PC-3 (cell line): ENCODE measurements at regions not wholly inside any gene's neighbourhood (a gene's known extent, or its start where the extent isn't known, plus 50 kb on each side); places are given as distances from the start of the nearest gene placed in this dataset.
"Not testable (repeated sequence)": the region's sequence is repeated elsewhere in the genome, so short reads cannot be mapped to it uniquely, and the experiment has no call there.

ENCODE experiments used
- ATAC-seq: fragments of 200-7000 bp; cut with Tn5 transposase; 2 replicates; pipeline ENCODE4 v1.9.1; 2020; ENCODE audit warnings: mild to moderate bottlenecking, moderate library complexity
- BruUV-seq: library from RNA; stranded (reverse); fragments of 400-500 nt; replicated peaks from 2 replicates; lab custom pipeline; 2021; lab: Mats Ljungman, UMichigan
- CTCF ChIA-PET: fragments of 300-600 bp; sonication (Branson Sonifier 250); formaldehyde crosslinking; loops from one replicate; lab custom pipeline; 2022; ENCODE audit warnings: antibody characterized with exemption; lab: Charles Lee
- POLR2A ChIA-PET: fragments of 300-600 bp; sonication (Branson Sonifier 250); formaldehyde crosslinking; loops from one replicate; lab custom pipeline; 2022; ENCODE audit warnings: antibody characterized with exemption; ENCODE audit not compliant: unreplicated experiment; lab: Charles Lee
- DNase-seq: peaks from one replicate; pipeline ENCODE4 v3.0.0-alpha.2; 2015
- H2AFZ ChIP-seq: fragments of 300-600 bp; sonication (generic); 2 replicates; pipeline ENCODE4 v1.6.0; 2016; ENCODE audit warnings: antibody characterized with exemption, low read length
- H3F3A ChIP-seq: fragments of 300-600 bp; sonication (generic); one replicate; pipeline ENCODE4 v1.6.0; 2017; ENCODE audit warnings: antibody characterized with exemption, low read length, control low read depth, mild to moderate bottlenecking; ENCODE audit not compliant: unreplicated experiment
- H3K27ac ChIP-seq: fragments of 300-600 bp; sonication (generic); 2 replicates; pipeline ENCODE4 v1.5.1; 2016; ENCODE audit warnings: mild to moderate bottlenecking, low read length
- H3K27me3 ChIP-seq: fragments of 300-600 bp; sonication (generic); 2 replicates; pipeline ENCODE4 v1.6.1; 2016; ENCODE audit warnings: low read length, mixed read lengths
- H3K36me3 ChIP-seq: fragments of 300-600 bp; sonication (generic); 2 replicates; pipeline ENCODE4 v1.6.1; 2016; ENCODE audit warnings: low read depth, mixed run types, low read length, mixed read lengths
- H3K4me1 ChIP-seq: fragments of 300-600 bp; sonication (generic); 2 replicates; pipeline ENCODE4 v1.5.1; 2016; ENCODE audit warnings: low read length; ENCODE audit not compliant: insufficient read depth
- H3K4me2 ChIP-seq: fragments of 300-600 bp; sonication (generic); 2 replicates; pipeline ENCODE4 v1.6.0; 2016; ENCODE audit warnings: low read length
- H3K4me3 ChIP-seq: fragments of 300-600 bp; sonication (generic); 2 replicates; pipeline ENCODE4 v1.5.1; 2016; ENCODE audit warnings: mild to moderate bottlenecking, low read length, mixed read lengths
- H3K79me2 ChIP-seq: fragments of 300-600 bp; sonication (generic); 2 replicates; pipeline ENCODE4 v1.6.1; 2017; ENCODE audit warnings: low read length, mixed read lengths
- H3K9ac ChIP-seq: fragments of 300-600 bp; sonication (generic); 2 replicates; pipeline ENCODE4 v1.6.0; 2016; ENCODE audit warnings: mild to moderate bottlenecking, low read length
- H3K9me2 ChIP-seq: fragments of 300-600 bp; sonication (generic); replicated peaks from 2 replicates; pipeline ENCODE4 v1.6.1; 2016; ENCODE audit warnings: mixed run types, low read length, mixed read lengths
- H3K9me3 ChIP-seq: fragments of 300-600 bp; sonication (generic); 2 replicates; pipeline ENCODE4 v1.6.1; 2016; ENCODE audit warnings: low read length, mixed read lengths
- H4K20me1 ChIP-seq: fragments of 300-600 bp; sonication (generic); 2 replicates; pipeline ENCODE4 v1.6.1; 2016; ENCODE audit warnings: low read length, mixed read lengths
- intact Hi-C: fragments of 100-400 bp; cut with micrococcal nuclease; formaldehyde crosslinking; loops from 2 replicates; pipeline ENCODE4 v1.9.0; 2023

DNA sequence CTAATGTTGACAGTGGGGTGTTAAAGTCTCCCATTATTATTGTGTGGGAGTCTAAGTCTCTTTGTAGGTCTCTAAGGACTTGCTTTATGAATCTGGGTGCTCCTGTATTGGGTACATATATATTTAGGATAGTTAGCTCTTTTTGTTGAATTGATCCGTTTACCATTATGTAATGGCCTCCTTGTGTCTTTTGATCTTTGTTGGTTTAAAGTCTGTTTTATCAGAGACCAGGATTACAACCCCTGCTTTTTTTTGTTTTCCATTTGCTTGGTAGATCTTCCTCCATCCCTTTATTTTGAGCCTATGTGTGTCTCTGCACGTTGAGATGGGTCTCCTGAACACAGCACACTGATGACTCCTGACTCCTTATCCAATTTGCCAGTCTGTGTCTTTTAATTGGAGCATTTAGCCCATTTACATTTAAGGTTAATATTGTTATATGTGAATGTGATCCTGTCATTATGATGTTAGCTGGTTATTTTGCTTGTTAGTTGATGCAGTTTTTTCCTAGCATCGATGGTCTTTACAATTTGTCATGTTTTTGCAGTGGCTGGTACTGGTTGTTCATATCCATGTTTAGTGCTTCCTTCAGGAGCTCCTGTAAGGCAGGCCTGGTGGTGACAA is 188.9 kb downstream of the TTC6 start:
- H3K9me2 ChIP-seq, ATAC-seq, H4K20me1 ChIP-seq, H3K79me2 ChIP-seq, intact Hi-C loops, BruUV-seq, H3K9me3 ChIP-seq, CTCF ChIA-PET, H3K4me3 ChIP-seq, H2AFZ ChIP-seq, POLR2A ChIA-PET, H3K9ac ChIP-seq, H3F3A ChIP-seq, DNase-seq, H3K4me2 ChIP-seq, H3K27me3 ChIP-seq, H3K36me3 ChIP-seq, H3K27ac ChIP-seq, H3K4me1 ChIP-seq: not testable (repeated sequence)

DNA sequence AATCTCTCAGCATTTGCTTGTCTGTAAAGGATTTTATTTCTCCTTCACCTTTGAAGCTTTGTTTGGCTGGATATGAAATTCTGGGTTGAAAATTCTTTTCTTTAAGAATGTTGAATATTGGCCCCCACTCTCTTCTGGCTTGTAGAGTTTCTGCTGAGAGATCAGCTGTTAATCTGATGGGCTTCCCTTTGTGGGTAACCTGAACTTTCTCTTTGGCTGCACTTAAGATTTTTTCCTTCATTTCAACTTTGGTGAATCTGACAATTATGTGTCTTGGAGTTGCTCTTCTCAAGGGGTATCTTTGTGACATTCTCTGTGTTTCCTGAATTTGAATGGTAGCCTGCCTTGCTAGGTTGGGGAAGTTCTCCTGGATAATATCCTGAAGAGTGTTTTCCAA is 189.4 kb downstream of the TTC6 start:
- H2AFZ ChIP-seq, H3K36me3 ChIP-seq, H3K79me2 ChIP-seq, H3K9me3 ChIP-seq, H3K9ac ChIP-seq, DNase-seq, POLR2A ChIA-PET, H3K9me2 ChIP-seq, H4K20me1 ChIP-seq, H3F3A ChIP-seq, H3K4me2 ChIP-seq, H3K4me3 ChIP-seq, ATAC-seq, intact Hi-C loops, H3K4me1 ChIP-seq, H3K27me3 ChIP-seq, BruUV-seq, CTCF ChIA-PET, H3K27ac ChIP-seq: not testable (repeated sequence)

GRCh38 chr14:37785298-37785697 is 189.9 kb downstream of the TTC6 start:
- H3K36me3 ChIP-seq, H4K20me1 ChIP-seq, intact Hi-C loops, POLR2A ChIA-PET, H3K27me3 ChIP-seq, H3K9ac ChIP-seq, H3K79me2 ChIP-seq, H3K9me3 ChIP-seq, DNase-seq, CTCF ChIA-PET, H3K4me3 ChIP-seq, H3F3A ChIP-seq, H2AFZ ChIP-seq, H3K4me2 ChIP-seq, H3K9me2 ChIP-seq, BruUV-seq, H3K4me1 ChIP-seq, ATAC-seq, H3K27ac ChIP-seq: not testable (repeated sequence)

DNA sequence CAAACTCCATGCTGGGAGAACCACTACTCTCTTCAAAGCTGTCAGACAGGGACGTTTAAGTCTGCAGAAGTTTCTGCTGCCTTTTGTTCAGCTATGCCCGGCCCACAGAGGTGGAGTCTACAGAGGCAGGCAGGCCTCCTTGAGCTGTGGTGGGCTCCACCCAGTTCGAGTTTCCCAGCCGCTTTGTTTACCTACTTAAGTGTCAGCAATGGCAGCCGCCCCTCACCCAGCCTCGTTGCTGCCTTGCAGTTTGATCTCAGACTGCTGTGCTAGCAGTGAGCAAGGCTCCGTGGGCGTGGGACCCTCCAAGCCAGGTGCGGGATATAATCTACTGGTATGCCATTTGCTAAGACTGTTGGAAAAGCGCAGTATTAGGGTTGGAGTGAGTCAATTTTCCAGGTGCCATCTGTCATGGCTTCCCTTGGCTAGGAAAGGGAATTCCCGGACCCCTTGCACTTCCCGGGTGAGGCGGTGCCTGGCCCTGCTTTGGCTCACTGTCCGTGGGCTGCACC is 190.7 kb downstream of the TTC6 start:
- DNase-seq, H3K4me1 ChIP-seq, H3F3A ChIP-seq, H3K79me2 ChIP-seq, H3K4me3 ChIP-seq, BruUV-seq, H3K4me2 ChIP-seq, H3K9me3 ChIP-seq, intact Hi-C loops, H3K27ac ChIP-seq, H2AFZ ChIP-seq, H3K36me3 ChIP-seq, POLR2A ChIA-PET, H3K9me2 ChIP-seq, H3K9ac ChIP-seq, H4K20me1 ChIP-seq, CTCF ChIA-PET, H3K27me3 ChIP-seq, ATAC-seq: not testable (repeated sequence)
